HepG2 (cell line): ENCODE measurements at regions not wholly inside any gene's neighbourhood (a gene's known extent, or its start where the extent isn't known, plus 50 kb on each side); places are given as distances from the start of the nearest gene placed in this dataset.

Experiments used
- ATAC-seq: fragments of 200-7000 bp; cut with Tn5 transposase; 3 replicates; pipeline ENCODE4 v1.9.1; 2020; ENCODE audit warnings: mild to moderate bottlenecking, moderate library complexity
- BruUV-seq: library from RNA; stranded (reverse); fragments of 400-500 nt; replicated peaks from 2 replicates; lab custom pipeline; 2021; lab: Mats Ljungman, UMichigan
- CTCF ChIA-PET: fragments of 300-600 bp; formaldehyde crosslinking; extraction: SDS; loops from one replicate; lab custom pipeline; 2021; ENCODE audit warnings: low total read pairs, inconsistent platforms, low intra/inter-chr PET ratio; lab: Yijun Ruan, JAX
- POLR2A ChIA-PET: fragments of 350-600 bp; sonication (Branson Sonifier 250); formaldehyde crosslinking; loops from one replicate; lab custom pipeline; 2020; ENCODE audit warnings: antibody characterized with exemption, inconsistent platforms; lab: Yijun Ruan, JAX
- DNase-seq: peaks from one replicate; pipeline ENCODE4 v3.0.0-alpha.2; 2015; ENCODE audit warnings: low spot score
- FAIRE-seq: peaks from 3 replicates; lab custom pipeline; 2011; peaks lifted over from hg19 to GRCh38; lab: Jason Lieb, UNC
- H2AFZ ChIP-seq: one replicate; pipeline ENCODE4 v1.6.1; 2011; ENCODE audit warnings: low read length, inconsistent platforms
- H3K27ac ChIP-seq: fragments of 300-600 bp; 3 replicates; pipeline ENCODE4 v1.8.0; 2011; ENCODE audit warnings: mixed run types, mild to moderate bottlenecking, mixed read lengths, low read length, inconsistent platforms; ENCODE audit not compliant: insufficient read depth; ENCODE audit errors: extremely low read length
- H3K27me3 ChIP-seq, 2 experiments: fragments of 200-600 bp in 1 of 2; 2 replicates in 1 of 2; 3 replicates in 1 of 2; pipeline versions ENCODE4 v1.6.0 to v1.8.0; 2011; ENCODE audit warnings: low read length in 2 of 2, mild to moderate bottlenecking in 2 of 2, moderate library complexity in 2 of 2, inconsistent platforms in 1 of 2; ENCODE audit not compliant: insufficient read depth in 2 of 2, control insufficient read depth in 1 of 2
- H3K36me3 ChIP-seq, 2 experiments: fragments of 200-600 bp in 1 of 2; replicated peaks in 1 of 2; 2 replicates in 1 of 2; 3 replicates in 1 of 2; pipeline versions ENCODE4 v1.5.1 to v1.8.0; 2011; ENCODE audit warnings: low read length in 2 of 2, inconsistent platforms in 1 of 2; ENCODE audit not compliant: insufficient read depth in 2 of 2, control insufficient read depth in 1 of 2
- H3K4me1 ChIP-seq: 2 replicates; pipeline ENCODE4 v1.5.1; 2012; ENCODE audit warnings: low read length, inconsistent platforms; ENCODE audit not compliant: insufficient read depth
- H3K4me2 ChIP-seq: 2 replicates; pipeline ENCODE4 v1.6.0; 2011; ENCODE audit warnings: low read depth, low read length, inconsistent platforms
- H3K4me3 ChIP-seq, 3 experiments: fragments of 200-600 bp in 1 of 3; sonication (generic), shearing (Covaris generic) in 1 of 3; replicated peaks in 1 of 3; 2 replicates each; pipeline ENCODE4 v1.5.1; 2011 to 2016; ENCODE audit warnings: low read length in 3 of 3, inconsistent platforms in 2 of 3, low read depth in 2 of 3, mild to moderate bottlenecking in 2 of 3, control low read depth in 1 of 3, mixed read lengths in 1 of 3; ENCODE audit not compliant: insufficient read depth in 1 of 3
- H3K79me2 ChIP-seq: one replicate; pipeline ENCODE4 v1.6.1; 2011; ENCODE audit warnings: low read length, inconsistent platforms; ENCODE audit not compliant: insufficient read depth
- H3K9ac ChIP-seq: 2 replicates; pipeline ENCODE4 v1.6.0; 2011; ENCODE audit warnings: mild to moderate bottlenecking, low read depth, low read length, inconsistent platforms; ENCODE audit not compliant: insufficient read depth
- H3K9me3 ChIP-seq: 2 replicates; pipeline ENCODE4 v1.5.1; 2012; ENCODE audit warnings: mild to moderate bottlenecking, low read length
- H4K20me1 ChIP-seq: 2 replicates; pipeline ENCODE4 v1.6.0; 2011; ENCODE audit warnings: inconsistent platforms, mild to moderate bottlenecking, low read length, moderate library complexity; ENCODE audit not compliant: insufficient read depth
- FLYWCH1 ChIP-seq: sonication (generic); formaldehyde crosslinking; IDR thresholded peaks from 2 replicates; pipeline ENCODE4 v1.8.1; 2023; ENCODE audit warnings: mild to moderate bottlenecking, missing genetic modification reagents
- GTF3A ChIP-seq: sonication (generic); formaldehyde crosslinking; conservative IDR thresholded peaks from 2 replicates; pipeline ENCODE4 v1.4.0; 2020; ENCODE audit warnings: mild to moderate bottlenecking, missing genetic modification reagents
- MLLT10 ChIP-seq: sonication (generic); formaldehyde crosslinking; IDR thresholded peaks from 2 replicates; pipeline ENCODE4 v1.4.0; 2020; ENCODE audit warnings: missing genetic modification reagents
- PHF21A ChIP-seq: sonication (generic); formaldehyde crosslinking; IDR thresholded peaks from 2 replicates; pipeline ENCODE4 v1.5.0; 2020; ENCODE audit warnings: mild to moderate bottlenecking, missing genetic modification reagents
- PREB ChIP-seq: sonication (generic); formaldehyde crosslinking; IDR thresholded peaks from 2 replicates; pipeline ENCODE4 v1.4.0; 2020; ENCODE audit warnings: missing genetic modification reagents
- SP4 ChIP-seq: sonication (generic); formaldehyde crosslinking; IDR thresholded peaks from 2 replicates; pipeline ENCODE4 v1.8.1; 2023; ENCODE audit warnings: mild to moderate bottlenecking, missing genetic modification reagents
- TEAD2 ChIP-seq: sonication (generic); formaldehyde crosslinking; IDR thresholded peaks from 2 replicates; pipeline ENCODE4 v1.9.0; 2021; ENCODE audit warnings: missing genetic modification reagents
- TOPORS ChIP-seq: sonication (generic); formaldehyde crosslinking; IDR thresholded peaks from 2 replicates; pipeline ENCODE4 v1.8.0; 2023; ENCODE audit warnings: mild to moderate bottlenecking, missing genetic modification reagents
- ZBTB34 ChIP-seq: sonication (generic); formaldehyde crosslinking; IDR thresholded peaks from 2 replicates; pipeline ENCODE4 v1.8.0; 2022; ENCODE audit warnings: mild to moderate bottlenecking, missing genetic modification reagents
- ZC3H4 ChIP-seq: sonication (generic); formaldehyde crosslinking; IDR thresholded peaks from 2 replicates; pipeline ENCODE4 v1.4.0; 2020; ENCODE audit warnings: missing genetic modification reagents, borderline replicate concordance
- ZNF3 ChIP-seq: IDR thresholded peaks from 2 replicates; pipeline ENCODE4 v1.7.0; 2017; ENCODE audit warnings: inconsistent platforms
- WGBS: methylation state at CpG from one replicate; pipeline ENCODE4 v1.1.6; 2017; ENCODE audit warnings: low lambda C conversion rate; 5-methylcytosine and 5-hydroxymethylcytosine counted together
- in situ Hi-C: cut with HindIII; loops from 2 replicates; pipeline ENCODE4 v1.10.0; 2017; ENCODE audit warnings: low pct_unique_long_range_greater_than_20kb; ENCODE audit not compliant: extremely low pct_ligation_motif_present
- intact Hi-C: fragments of 100-400 bp; cut with micrococcal nuclease; formaldehyde crosslinking; loops from one replicate; pipeline ENCODE4 v1.10.0; 2022; ENCODE audit not compliant: unreplicated experiment
- TF ChIP-seq, protein P1 (sequence below): IDR thresholded peaks from 2 replicates; pipeline ENCODE4 v1.6.1; 2016; ENCODE audit warnings: mild to moderate bottlenecking, missing biosample characterization, missing genetic modification reagents
- TF ChIP-seq, protein P2 (sequence below): IDR thresholded peaks from 2 replicates; pipeline ENCODE4 v1.6.1; 2012; ENCODE audit warnings: inconsistent platforms

- Histone ChIP-seq H4K20me1 (no peaks in the 10 kb centered on the region), H3K9me3 (no peaks in the 10 kb centered on the region), H3K36me3 (no peaks in the 10 kb centered on the region), H3K27ac (no peak overlapping the region), H3K4me1 (no peaks in the 10 kb centered on the region), H2AFZ (no peak overlapping the region), H3K4me2 (no peak overlapping the region)
- in situ Hi-C loops, result no loop called here
- CTCF ChIA-PET, result no interaction called here
- TF ChIP-seq PHF21A (CRISPR knock-in tag) (no peak), FLYWCH1 (no peak), TEAD2 (CRISPR knock-in tag) (no peak), MLLT10 (CRISPR knock-in tag) (no peak), PREB (CRISPR knock-in tag) (no peak), ZNF3 (CRISPR knock-in tag) (no peak), ZBTB34 (CRISPR knock-in tag) (no peak), SP4 (CRISPR knock-in tag) (no peak), TOPORS (CRISPR knock-in tag) (no peak), GTF3A (CRISPR knock-in tag) (no peak), ZC3H4 (CRISPR knock-in tag) (no peak)
- TF ChIP-seq, protein P1, sequence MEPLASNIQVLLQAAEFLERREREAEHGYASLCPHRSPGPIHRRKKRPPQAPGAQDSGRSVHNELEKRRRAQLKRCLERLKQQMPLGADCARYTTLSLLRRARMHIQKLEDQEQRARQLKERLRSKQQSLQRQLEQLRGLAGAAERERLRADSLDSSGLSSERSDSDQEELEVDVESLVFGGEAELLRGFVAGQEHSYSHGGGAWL (CRISPR knock-in tag), result no peak
- TF ChIP-seq, protein P2, sequence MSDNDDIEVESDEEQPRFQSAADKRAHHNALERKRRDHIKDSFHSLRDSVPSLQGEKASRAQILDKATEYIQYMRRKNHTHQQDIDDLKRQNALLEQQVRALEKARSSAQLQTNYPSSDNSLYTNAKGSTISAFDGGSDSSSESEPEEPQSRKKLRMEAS, result no peak
- TF ChIP-seq, all 625 proteins: peak for 0
- no TSS peak for BruUV-seq
- FAIRE-seq, result no peak
- H3K79me2 ChIP-seq, result no peaks in the 10 kb centered on the region
- ATAC-seq, result no peak
- H3K9ac ChIP-seq, result no peak overlapping the region
- DNase-seq, result no peak
- 1% methylated on average over 5 of the region's 5 CpGs for WGBS
- POLR2A ChIA-PET, result no interaction called here
- no peaks in the 10 kb centered on the region for H3K27me3 ChIP-seq
- intact Hi-C loops, result no loop called here
- H3K4me3 ChIP-seq, result no peak overlapping the region
These were observed 190.6 kb downstream of the ISL1 start for GRCh38 chr5:51573835-51574234.
